Large intestine (tissue), 3 donors: ENCODE measurements at regions not wholly inside any gene's neighbourhood (a gene's known extent, or its start where the extent isn't known, plus 50 kb on each side); places are given as distances from the start of the nearest gene placed in this dataset.

Source experiments
- DNase-seq, 2 donors: peaks; one replicate each; pipeline versions ENCODE4 v3.0.0 to v3.0.0-alpha.2; 2013
- H3K27ac ChIP-seq: one replicate; pipeline ENCODE4 v1.5.1; 2013; ENCODE audit warnings: low read length
- H3K27me3 ChIP-seq: 2 replicates; pipeline ENCODE4 v1.6.1; 2013; ENCODE audit warnings: low read length; ENCODE audit not compliant: control insufficient read depth, insufficient read depth
- H3K36me3 ChIP-seq: 2 replicates; pipeline ENCODE4 v1.6.1; 2013; ENCODE audit warnings: low read length; ENCODE audit not compliant: control insufficient read depth, insufficient read depth
- H3K4me1 ChIP-seq: one replicate; pipeline ENCODE4 v1.6.1; 2013; ENCODE audit warnings: low read length; ENCODE audit not compliant: control insufficient read depth, insufficient read depth
- H3K4me3 ChIP-seq: one replicate; pipeline ENCODE4 v1.5.1; 2013; ENCODE audit warnings: low read length
- H3K9me3 ChIP-seq: one replicate; pipeline ENCODE4 v1.6.1; 2013; ENCODE audit warnings: mild to moderate bottlenecking, low read depth, low read length, moderate library complexity; ENCODE audit not compliant: control insufficient read depth
- WGBS: methylation state at CpG from one replicate; pipeline ENCODE4 v1.1.5; 2013; ENCODE audit warnings: low lambda C conversion rate; ENCODE audit not compliant: insufficient coverage; 5-methylcytosine and 5-hydroxymethylcytosine counted together

DNA sequence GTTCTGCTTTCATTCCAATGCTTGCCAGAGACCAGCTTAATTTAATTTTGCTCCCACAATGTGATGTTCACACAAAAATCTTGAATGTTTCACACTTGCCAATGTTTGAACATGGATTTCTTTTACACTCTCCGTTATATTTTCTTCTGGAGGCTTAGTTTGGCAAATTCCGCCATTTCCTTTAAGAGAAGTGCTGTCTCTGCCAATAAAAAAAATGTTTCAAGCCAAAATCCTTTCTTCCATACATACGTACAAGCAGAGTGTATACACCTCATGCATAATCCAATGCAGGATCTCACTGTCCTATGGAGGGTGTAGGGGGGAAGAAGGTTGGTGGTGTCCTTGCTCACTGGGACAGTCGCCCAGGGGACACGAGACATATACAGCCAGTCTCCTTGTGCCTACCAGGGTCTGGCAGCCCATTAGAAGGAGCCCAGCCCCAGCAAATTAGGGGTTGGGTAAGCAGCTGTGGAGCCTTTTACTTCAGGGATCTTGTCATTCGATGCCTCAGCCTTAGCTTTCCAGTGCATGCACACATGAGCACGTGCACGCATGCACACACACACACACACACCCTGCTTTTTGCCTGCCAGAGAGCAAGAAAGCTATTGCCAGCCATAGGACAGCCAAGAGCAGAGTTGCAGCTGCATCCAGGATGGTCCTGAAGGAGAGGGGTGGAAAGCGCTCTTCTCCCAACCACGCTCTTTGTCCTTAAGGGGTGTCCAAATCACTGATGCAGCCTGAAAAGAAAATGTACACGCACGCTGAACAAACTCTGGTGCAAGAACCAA lies 208.3 kb downstream of the FOXO1 start:
- Histone ChIP-seq H3K4me1 (no peaks in the 10 kb centered on the region), H3K36me3 (no peaks in the 10 kb centered on the region), H3K27me3 (no peaks in the 10 kb centered on the region), H3K4me3 (no peak overlapping the region), H3K27ac (no peak overlapping the region), H3K9me3 (no peaks in the 10 kb centered on the region)
- DNase-seq, result no peak
- no CpG with 5 or more reads among the region's 12 CpGs for WGBS

GRCh38 chr13:40458720-40458990 lies 207.8 kb downstream of the FOXO1 start:
- WGBS, result 100% methylated on average over 1 of the region's 7 CpGs
- Histone ChIP-seq H3K9me3 (no peaks in the 10 kb centered on the region), H3K27me3 (no peaks in the 10 kb centered on the region), H3K27ac (no peak overlapping the region), H3K36me3 (no peaks in the 10 kb centered on the region), H3K4me3 (no peak overlapping the region), H3K4me1 (no peaks in the 10 kb centered on the region)
- no peak for DNase-seq

GRCh38 chr13:40460116-40460515 lies 206.3 kb downstream of the FOXO1 start:
- Histone ChIP-seq H3K36me3 (no peaks in the 10 kb centered on the region), H3K9me3 (no peaks in the 10 kb centered on the region), H3K27me3 (no peaks in the 10 kb centered on the region), H3K4me1 (no peaks in the 10 kb centered on the region), H3K27ac (no peak overlapping the region), H3K4me3 (no peak overlapping the region)
- no peak for DNase-seq
- WGBS, result 93% methylated on average over 2 of the region's 3 CpGs

DNA sequence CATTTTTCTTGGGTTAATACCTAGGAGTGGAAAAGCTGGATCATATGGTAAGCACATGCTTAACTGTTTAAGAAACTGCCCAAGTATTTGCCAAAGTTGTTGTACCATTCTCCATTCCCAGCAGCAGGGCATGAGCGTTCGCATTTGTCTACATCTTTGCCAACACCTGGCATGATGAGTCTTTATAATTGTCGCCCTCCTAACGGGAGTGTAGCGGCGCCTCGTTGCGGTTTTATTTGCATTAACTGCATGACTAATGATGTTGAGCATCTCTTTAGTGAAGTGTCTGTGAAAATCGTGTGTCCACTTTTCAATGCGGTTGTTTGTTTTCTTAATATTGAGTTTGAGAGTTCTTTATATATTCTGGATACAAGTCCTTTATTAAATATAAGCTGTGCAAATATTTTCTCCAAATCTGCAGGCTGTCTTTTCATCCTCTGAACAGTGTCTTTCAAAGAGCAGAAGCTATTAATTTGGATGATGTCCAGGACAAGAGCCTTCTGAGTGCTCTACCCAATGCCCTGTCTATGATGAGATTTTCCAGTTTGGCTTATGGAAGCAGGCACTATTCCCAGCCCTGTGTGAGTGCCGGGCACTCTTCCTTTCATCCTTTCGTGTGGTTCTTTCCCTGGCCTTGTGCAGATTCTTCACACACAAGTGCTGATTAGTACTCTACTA lies 202.0 kb downstream of the FOXO1 start:
- Histone ChIP-seq H3K27ac (no peak overlapping the region), H3K4me3 (no peak overlapping the region), H3K9me3 (no peaks in the 10 kb centered on the region), H3K27me3 (no peaks in the 10 kb centered on the region), H3K36me3 (no peaks in the 10 kb centered on the region), H3K4me1 (no peaks in the 10 kb centered on the region)
- WGBS, result 100% methylated on average over 1 of the region's 12 CpGs
- no peak for DNase-seq

- DNase-seq, result no peak
- no CpG with 5 or more reads among the region's 3 CpGs for WGBS
- H3K27me3 ChIP-seq, result no peaks in the 10 kb centered on the region
- no peaks in the 10 kb centered on the region for H3K4me1 ChIP-seq
- H3K36me3 ChIP-seq, result no peaks in the 10 kb centered on the region
- H3K4me3 ChIP-seq, result no peak overlapping the region
- H3K9me3 ChIP-seq, result no peaks in the 10 kb centered on the region
- no peak overlapping the region for H3K27ac ChIP-seq
Observed at GRCh38 chr13:40465015-40465390, 201.4 kb downstream of the FOXO1 start.

DNA sequence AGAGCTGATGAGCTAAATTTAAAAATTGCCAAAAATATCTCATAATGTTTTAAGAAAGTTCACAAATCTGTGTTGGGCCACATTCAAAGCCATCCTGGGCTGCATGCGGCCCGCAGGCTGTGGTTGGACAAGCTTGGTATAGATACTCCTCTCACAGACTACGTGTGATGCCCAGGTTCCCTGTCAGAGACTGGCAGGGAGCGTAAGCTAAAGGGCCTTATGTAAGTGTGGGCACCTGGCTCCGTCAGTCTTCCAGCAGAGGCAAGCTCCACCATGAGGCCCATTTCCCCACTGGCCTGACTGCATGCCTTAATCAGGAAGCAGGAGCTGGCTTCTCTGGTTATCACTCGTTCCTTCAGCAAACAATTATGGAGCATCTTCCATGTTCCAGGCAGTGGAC lies 200.2 kb downstream of the FOXO1 start:
- Histone ChIP-seq H3K9me3 (no peaks in the 10 kb centered on the region), H3K27ac (no peak overlapping the region), H3K27me3 (peaks cover 2% of the 10 kb centered on the region), H3K4me3 (no peak overlapping the region), H3K4me1 (no peaks in the 10 kb centered on the region), H3K36me3 (no peaks in the 10 kb centered on the region)
- no peak for DNase-seq
- WGBS, result no CpG with 5 or more reads among the region's 6 CpGs

DNA sequence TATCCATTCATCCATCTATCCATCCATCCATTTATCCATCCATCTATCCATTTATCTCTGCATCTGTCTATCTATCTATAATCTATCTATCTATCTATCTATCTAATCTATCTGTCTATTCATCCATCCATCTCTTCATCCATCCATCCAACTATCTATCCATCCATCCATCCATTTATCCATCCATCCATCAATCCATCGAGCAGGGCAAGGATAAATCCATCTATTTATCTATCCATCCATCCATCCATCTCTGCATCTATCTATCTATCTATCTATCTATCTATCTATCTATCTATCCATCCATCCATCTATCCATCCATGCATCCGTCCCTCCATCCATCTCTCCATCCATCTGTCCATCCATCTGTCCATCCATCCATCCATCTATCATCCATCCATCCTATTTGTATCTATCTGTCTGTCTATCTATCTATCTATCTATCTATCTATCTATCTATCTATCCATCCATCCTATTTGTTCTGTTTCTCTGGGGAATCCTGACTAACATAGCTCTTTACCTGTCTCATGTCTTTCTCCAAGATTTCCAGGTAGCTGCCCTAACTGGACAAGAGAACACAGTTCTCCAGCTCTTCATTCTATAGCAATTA lies 198.1 kb downstream of the FOXO1 start:
- Histone ChIP-seq H3K4me3 (no peak overlapping the region), H3K4me1 (no peaks in the 10 kb centered on the region), H3K36me3 (no peaks in the 10 kb centered on the region), H3K27ac (no peak overlapping the region), H3K27me3 (peaks cover 2% of the 10 kb centered on the region), H3K9me3 (no peaks in the 10 kb centered on the region)
- DNase-seq, result no peak
- WGBS, result 90% methylated on average over 2 of the region's 2 CpGs

DNA sequence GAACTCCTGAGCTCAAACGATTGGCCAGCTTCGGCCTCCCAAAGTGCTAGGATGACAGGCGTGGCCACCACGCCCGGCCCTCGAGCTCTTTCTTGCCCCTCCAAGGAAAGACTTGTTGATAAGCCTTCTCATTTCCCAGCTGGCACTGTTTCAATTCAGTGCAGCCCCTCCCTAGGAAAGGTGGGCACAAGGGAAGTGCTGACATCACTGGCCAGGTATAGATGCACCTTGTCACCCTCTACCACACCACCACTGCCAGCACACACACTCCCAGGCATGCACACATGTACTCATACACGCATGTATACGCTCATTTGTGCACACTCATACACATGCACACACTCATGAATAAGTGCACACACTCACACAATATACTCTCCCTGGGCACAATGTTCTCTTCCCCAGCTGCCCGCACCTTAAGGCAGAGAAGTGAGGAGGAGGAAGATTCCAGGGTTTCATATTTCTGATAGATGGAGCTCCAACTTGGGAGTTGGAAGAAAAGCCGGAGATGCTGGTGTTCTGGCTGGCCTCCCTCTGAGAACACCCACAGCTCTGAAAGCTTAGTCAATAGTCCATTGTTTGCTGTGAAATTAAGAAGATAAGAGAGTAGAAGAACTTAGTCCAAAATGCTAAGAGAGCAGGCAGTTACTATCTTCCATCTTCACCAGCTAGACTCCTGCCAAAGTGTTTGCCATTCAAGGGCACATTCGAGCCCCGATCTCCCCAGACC lies 196.7 kb downstream of the FOXO1 start:
- Histone ChIP-seq H3K4me1 (no peaks in the 10 kb centered on the region), H3K9me3 (no peaks in the 10 kb centered on the region), H3K36me3 (no peaks in the 10 kb centered on the region), H3K4me3 (no peak overlapping the region), H3K27ac (no peak overlapping the region), H3K27me3 (peaks cover 2% of the 10 kb centered on the region)
- 57% methylated on average over 3 of the region's 12 CpGs for WGBS
- DNase-seq, result no peak

DNA sequence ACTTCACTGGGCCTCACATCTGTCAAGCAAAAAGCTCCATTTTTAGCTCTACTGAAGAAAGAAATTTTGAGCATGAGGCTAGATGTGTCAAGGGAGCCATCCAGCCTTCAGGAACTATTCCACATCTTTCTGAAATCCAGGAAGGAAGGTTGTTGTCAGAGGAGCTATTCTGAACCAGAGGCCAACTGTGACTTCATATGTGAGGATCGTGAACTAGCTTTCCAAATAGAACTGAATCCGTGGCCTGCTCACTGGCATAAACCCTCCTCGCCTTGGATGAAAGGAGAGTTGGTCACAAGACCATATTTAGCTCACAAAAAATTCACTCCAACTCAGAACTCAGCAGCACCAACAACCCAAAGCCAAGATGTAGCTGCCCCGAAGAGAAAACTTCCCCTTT lies 195.8 kb downstream of the FOXO1 start:
- Histone ChIP-seq H3K4me1 (no peaks in the 10 kb centered on the region), H3K9me3 (no peaks in the 10 kb centered on the region), H3K27ac (no peak overlapping the region), H3K4me3 (no peak overlapping the region), H3K27me3 (peaks cover 2% of the 10 kb centered on the region), H3K36me3 (no peaks in the 10 kb centered on the region)
- WGBS, result no CpG with 5 or more reads among the region's 4 CpGs
- no peak for DNase-seq

GRCh38 chr13:40471076-40471475 lies 195.4 kb downstream of the FOXO1 start:
- no peaks in the 10 kb centered on the region for H3K9me3 ChIP-seq
- no CpG with 5 or more reads among the region's 5 CpGs for WGBS
- H3K36me3 ChIP-seq, result no peaks in the 10 kb centered on the region
- H3K27ac ChIP-seq, result no peak overlapping the region
- no peak overlapping the region for H3K4me3 ChIP-seq
- no peaks in the 10 kb centered on the region for H3K4me1 ChIP-seq
- H3K27me3 ChIP-seq, result peaks cover 2% of the 10 kb centered on the region
- DNase-seq, result no peak
